RCC 7860 (cell line): ENCODE measurements at regions not wholly inside any gene's neighbourhood (a gene's known extent, or its start where the extent isn't known, plus 50 kb on each side); places are given as distances from the start of the nearest gene placed in this dataset.
"Not testable (repeated sequence)": the region's sequence is repeated elsewhere in the genome, so short reads cannot be mapped to it uniquely, and the experiment has no call there.

ENCODE experiments used
- DNase-seq: peaks from one replicate; pipeline ENCODE4 v3.0.0-alpha.2; 2015; ENCODE audit warnings: low spot score
- FAIRE-seq: peaks from 2 replicates; lab custom pipeline; 2012; peaks lifted over from hg19 to GRCh38; lab: Jason Lieb, UNC

- not testable (repeated sequence) for FAIRE-seq, DNase-seq
These were observed 64.0 kb upstream of the PLEKHM1 start for GRCh38 chr17:45554479-45554878.

- not testable (repeated sequence) for DNase-seq, FAIRE-seq
These were observed 68.3 kb upstream of the PLEKHM1 start for GRCh38 chr17:45558821-45559220.

GRCh38 chr17:45562868-45563267 is 72.3 kb upstream of the PLEKHM1 start:
- DNase-seq, FAIRE-seq: not testable (repeated sequence)

GRCh38 chr17:45563283-45563682 is 72.8 kb upstream of the PLEKHM1 start:
- not testable (repeated sequence) for FAIRE-seq, DNase-seq

- FAIRE-seq, DNase-seq: not testable (repeated sequence)
These were observed 77.8 kb upstream of the PLEKHM1 start for GRCh38 chr17:45568275-45568674.

GRCh38 chr17:45573326-45573725 is 82.8 kb upstream of the PLEKHM1 start:
- FAIRE-seq, DNase-seq: not testable (repeated sequence)

- DNase-seq = no peak
These were observed 83.6 kb upstream of the PLEKHM1 start for GRCh38 chr17:45573924-45574770.

GRCh38 chr17:45575126-45575885 is 84.8 kb upstream of the PLEKHM1 start:
- DNase-seq (no peak), FAIRE-seq (no peak)

More at GRCh38 chr17:45573924-45574770, 83.6 kb upstream of the PLEKHM1 start:
- no peak for FAIRE-seq

GRCh38 chr17:45576527-45577307 is 86.2 kb upstream of the PLEKHM1 start:
- FAIRE-seq, DNase-seq: not testable (repeated sequence)

GRCh38 chr17:45577571-45578279 is 87.2 kb upstream of the PLEKHM1 start:
- DNase-seq (no peak), FAIRE-seq (no peak)

- DNase-seq = no peak
- no peak for FAIRE-seq
These were observed 88.3 kb upstream of the PLEKHM1 start for GRCh38 chr17:45578516-45579455.

GRCh38 chr17:45579529-45580495 is 89.3 kb upstream of the PLEKHM1 start:
- no peak for FAIRE-seq
- DNase-seq = no peak

- FAIRE-seq (no peak), DNase-seq (no peak)
These were observed 90.4 kb upstream of the PLEKHM1 start for GRCh38 chr17:45580924-45581323.

GRCh38 chr17:45581860-45582259 is 91.3 kb upstream of the PLEKHM1 start:
- no peak for FAIRE-seq
- no peak for DNase-seq

GRCh38 chr17:45584092-45585036 is 93.8 kb upstream of the PLEKHM1 start:
- FAIRE-seq (no peak), DNase-seq (peak; percentile 54)

- DNase-seq = peak; percentile 64
- FAIRE-seq = not testable (repeated sequence)
These were observed 94.7 kb upstream of the PLEKHM1 start for GRCh38 chr17:45585037-45585733.
